ENCODE measurements at regions not wholly inside any gene's neighbourhood (a gene's known extent, or its start where the extent isn't known, plus 50 kb on each side); places are given as distances from the start of the nearest gene placed in this dataset.

- DNase-seq, result no peak
Observed at GRCh38 chr11:46181843-46182424, 60.7 kb upstream of the PHF21A start.

GRCh38 chr11:46181387-46181786 is 60.1 kb upstream of the PHF21A start:
- no peak for DNase-seq

GRCh38 chr11:46180736-46181135 is 59.5 kb upstream of the PHF21A start:
- DNase-seq, result no peak

GRCh38 chr11:46178513-46178912 is 57.3 kb upstream of the PHF21A start:
- no peak for DNase-seq

- peak in 1 of 4 experiments; percentile 5 for DNase-seq
Observed at GRCh38 chr11:46176421-46176820, 55.2 kb upstream of the PHF21A start.

GRCh38 chr11:46175401-46176002 is 54.2 kb upstream of the PHF21A start:
- DNase-seq, result no peak

- DNase-seq, result peak; percentile 14 to 59 (median 45)
Observed at GRCh38 chr11:46171693-46172092, 50.4 kb upstream of the PHF21A start.
